HepG2 (cell line): ENCODE measurements at regions not wholly inside any gene's neighbourhood (a gene's known extent, or its start where the extent isn't known, plus 50 kb on each side); places are given as distances from the start of the nearest gene placed in this dataset.

Experiments
- ATAC-seq: fragments of 200-7000 bp; cut with Tn5 transposase; 3 replicates; pipeline ENCODE4 v1.9.1; 2020; ENCODE audit warnings: mild to moderate bottlenecking, moderate library complexity
- BruUV-seq: library from RNA; stranded (reverse); fragments of 400-500 nt; replicated peaks from 2 replicates; lab custom pipeline; 2021; lab: Mats Ljungman, UMichigan
- CTCF ChIA-PET: fragments of 300-600 bp; formaldehyde crosslinking; extraction: SDS; loops from one replicate; lab custom pipeline; 2021; ENCODE audit warnings: low total read pairs, inconsistent platforms, low intra/inter-chr PET ratio; lab: Yijun Ruan, JAX
- POLR2A ChIA-PET: fragments of 350-600 bp; sonication (Branson Sonifier 250); formaldehyde crosslinking; loops from one replicate; lab custom pipeline; 2020; ENCODE audit warnings: antibody characterized with exemption, inconsistent platforms; lab: Yijun Ruan, JAX
- DNase-seq: peaks from one replicate; pipeline ENCODE4 v3.0.0-alpha.2; 2015; ENCODE audit warnings: low spot score
- FAIRE-seq: peaks from 3 replicates; lab custom pipeline; 2011; peaks lifted over from hg19 to GRCh38; lab: Jason Lieb, UNC
- H2AFZ ChIP-seq: one replicate; pipeline ENCODE4 v1.6.1; 2011; ENCODE audit warnings: low read length, inconsistent platforms
- H3K27ac ChIP-seq: fragments of 300-600 bp; 3 replicates; pipeline ENCODE4 v1.8.0; 2011; ENCODE audit warnings: mixed run types, mild to moderate bottlenecking, mixed read lengths, low read length, inconsistent platforms; ENCODE audit not compliant: insufficient read depth; ENCODE audit errors: extremely low read length
- H3K27me3 ChIP-seq, 2 experiments: fragments of 200-600 bp in 1 of 2; 2 replicates in 1 of 2; 3 replicates in 1 of 2; pipeline versions ENCODE4 v1.6.0 to v1.8.0; 2011; ENCODE audit warnings: low read length in 2 of 2, mild to moderate bottlenecking in 2 of 2, moderate library complexity in 2 of 2, inconsistent platforms in 1 of 2; ENCODE audit not compliant: insufficient read depth in 2 of 2, control insufficient read depth in 1 of 2
- H3K36me3 ChIP-seq, 2 experiments: fragments of 200-600 bp in 1 of 2; replicated peaks in 1 of 2; 2 replicates in 1 of 2; 3 replicates in 1 of 2; pipeline versions ENCODE4 v1.5.1 to v1.8.0; 2011; ENCODE audit warnings: low read length in 2 of 2, inconsistent platforms in 1 of 2; ENCODE audit not compliant: insufficient read depth in 2 of 2, control insufficient read depth in 1 of 2
- H3K4me1 ChIP-seq: 2 replicates; pipeline ENCODE4 v1.5.1; 2012; ENCODE audit warnings: low read length, inconsistent platforms; ENCODE audit not compliant: insufficient read depth
- H3K4me2 ChIP-seq: 2 replicates; pipeline ENCODE4 v1.6.0; 2011; ENCODE audit warnings: low read depth, low read length, inconsistent platforms
- H3K4me3 ChIP-seq, 3 experiments: fragments of 200-600 bp in 1 of 3; sonication (generic), shearing (Covaris generic) in 1 of 3; replicated peaks in 1 of 3; 2 replicates each; pipeline ENCODE4 v1.5.1; 2011 to 2016; ENCODE audit warnings: low read length in 3 of 3, inconsistent platforms in 2 of 3, low read depth in 2 of 3, mild to moderate bottlenecking in 2 of 3, control low read depth in 1 of 3, mixed read lengths in 1 of 3; ENCODE audit not compliant: insufficient read depth in 1 of 3
- H3K79me2 ChIP-seq: one replicate; pipeline ENCODE4 v1.6.1; 2011; ENCODE audit warnings: low read length, inconsistent platforms; ENCODE audit not compliant: insufficient read depth
- H3K9ac ChIP-seq: 2 replicates; pipeline ENCODE4 v1.6.0; 2011; ENCODE audit warnings: mild to moderate bottlenecking, low read depth, low read length, inconsistent platforms; ENCODE audit not compliant: insufficient read depth
- H3K9me3 ChIP-seq: 2 replicates; pipeline ENCODE4 v1.5.1; 2012; ENCODE audit warnings: mild to moderate bottlenecking, low read length
- H4K20me1 ChIP-seq: 2 replicates; pipeline ENCODE4 v1.6.0; 2011; ENCODE audit warnings: inconsistent platforms, mild to moderate bottlenecking, low read length, moderate library complexity; ENCODE audit not compliant: insufficient read depth
- MAFF ChIP-seq: IDR thresholded peaks from 2 replicates; pipeline ENCODE4 v1.6.1; 2011; ENCODE audit warnings: low read depth, low read length, improper control_type of control experiment
- MAFK ChIP-seq, 2 experiments: IDR thresholded peaks in 1 of 2; conservative IDR thresholded peaks in 1 of 2; 2 replicates each; pipeline ENCODE4 v1.6.1; 2011; ENCODE audit warnings: improper control_type of control experiment in 2 of 2, low read length in 2 of 2
- NPAS2 ChIP-seq: sonication (generic); formaldehyde crosslinking; IDR thresholded peaks from 2 replicates; pipeline ENCODE4 v1.8.0; 2022; ENCODE audit warnings: mild to moderate bottlenecking, missing genetic modification reagents, borderline replicate concordance
- TARDBP ChIP-seq: sonication (generic); formaldehyde crosslinking; IDR thresholded peaks from 2 replicates; pipeline ENCODE4 v1.8.0; 2022; ENCODE audit warnings: mild to moderate bottlenecking, missing genetic modification reagents
- ZNF556 ChIP-seq: sonication (generic); formaldehyde crosslinking; IDR thresholded peaks from 2 replicates; pipeline ENCODE4 v1.4.0; 2020; ENCODE audit warnings: mild to moderate bottlenecking, missing genetic modification reagents, borderline replicate concordance
- ZNF616 ChIP-seq: sonication (generic); formaldehyde crosslinking; IDR thresholded peaks from 2 replicates; pipeline ENCODE4 v1.5.0; 2020; ENCODE audit warnings: low read depth, mild to moderate bottlenecking, missing genetic modification reagents
- WGBS: methylation state at CpG from one replicate; pipeline ENCODE4 v1.1.6; 2017; ENCODE audit warnings: low lambda C conversion rate; 5-methylcytosine and 5-hydroxymethylcytosine counted together
- in situ Hi-C: cut with HindIII; loops from 2 replicates; pipeline ENCODE4 v1.10.0; 2017; ENCODE audit warnings: low pct_unique_long_range_greater_than_20kb; ENCODE audit not compliant: extremely low pct_ligation_motif_present
- intact Hi-C: fragments of 100-400 bp; cut with micrococcal nuclease; formaldehyde crosslinking; loops from one replicate; pipeline ENCODE4 v1.10.0; 2022; ENCODE audit not compliant: unreplicated experiment
- TF ChIP-seq, protein P1 (sequence below): sonication (generic); formaldehyde crosslinking; IDR thresholded peaks from 2 replicates; pipeline ENCODE4 v1.4.0; 2020; ENCODE audit warnings: mild to moderate bottlenecking, missing genetic modification reagents, borderline replicate concordance
- TF ChIP-seq, protein P2 (sequence below), 2 experiments: sonication (generic) in 1 of 2; formaldehyde crosslinking in 1 of 2; IDR thresholded peaks; 2 replicates each; pipeline versions ENCODE4 v1.4.0 to v1.6.1; 2018 to 2020; ENCODE audit warnings: missing genetic modification reagents in 2 of 2, borderline replicate concordance in 1 of 2, low read depth in 1 of 2, mild to moderate bottlenecking in 1 of 2, missing biosample characterization in 1 of 2
- TF ChIP-seq, protein P3 (sequence below): sonication (generic); formaldehyde crosslinking; IDR thresholded peaks from 2 replicates; pipeline ENCODE4 v1.8.1; 2023; ENCODE audit warnings: mild to moderate bottlenecking, moderate library complexity, missing genetic modification reagents
- TF ChIP-seq, protein P4 (sequence below): sonication (generic); formaldehyde crosslinking; IDR thresholded peaks from 2 replicates; pipeline ENCODE4 v1.5.0; 2020; ENCODE audit warnings: mild to moderate bottlenecking, missing genetic modification reagents

DNA sequence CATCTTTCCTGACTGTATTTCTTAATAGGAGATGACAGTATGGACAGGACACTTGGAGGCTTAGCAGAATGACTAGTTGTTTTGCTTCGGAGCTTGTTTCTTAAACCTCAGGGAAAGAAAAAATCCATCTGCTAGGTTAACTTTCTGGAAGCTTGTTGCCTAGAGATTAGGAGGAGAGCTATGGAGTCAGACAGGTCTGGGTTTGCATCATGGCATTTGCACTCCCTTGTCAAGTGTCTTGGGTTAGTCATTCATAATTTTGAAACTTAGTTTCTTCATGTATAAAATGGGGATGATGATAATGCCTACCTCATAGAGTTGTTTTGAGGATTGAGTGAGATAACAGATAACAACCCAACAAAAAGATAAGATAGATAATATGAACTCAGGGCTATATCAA is 231.5 kb downstream of the STK31 start (continued):
- no peak for TF ChIP-seq ZNF556 (CRISPR knock-in tag)

DNA sequence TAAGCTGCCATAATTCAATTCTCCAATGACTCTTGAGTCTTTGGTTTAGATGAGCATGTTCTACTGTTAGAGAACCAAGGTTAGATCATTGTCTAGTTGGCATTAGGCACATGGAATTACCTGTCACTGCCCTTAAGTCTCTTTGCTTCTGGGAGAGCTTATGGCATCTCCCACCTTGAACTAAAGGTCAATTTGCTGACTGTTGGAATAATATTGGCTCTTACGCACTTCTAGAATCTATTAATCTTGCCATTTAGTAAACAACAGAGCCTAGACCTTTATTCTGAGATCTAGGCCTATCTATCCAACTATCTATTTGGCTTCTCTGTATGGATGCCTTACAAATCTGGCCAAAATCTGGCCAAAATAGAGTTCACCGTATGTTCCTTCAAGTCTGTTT is 232.0 kb downstream of the STK31 start:
- no peaks in the 10 kb centered on the region for H3K9me3 ChIP-seq
- FAIRE-seq (no peak), ATAC-seq (no peak), DNase-seq (no peak)
- H3K9ac ChIP-seq: no peak overlapping the region
- no peaks in the 10 kb centered on the region for H3K36me3 ChIP-seq
- ChIA-PET POLR2A (no interaction called here), CTCF (no interaction called here)
- no peaks in the 10 kb centered on the region for H3K27me3 ChIP-seq
- no peaks in the 10 kb centered on the region for H3K79me2 ChIP-seq
- no TSS peak for BruUV-seq
- no peaks in the 10 kb centered on the region for H4K20me1 ChIP-seq
- no peaks in the 10 kb centered on the region for H3K4me1 ChIP-seq
- H3K27ac ChIP-seq: no peak overlapping the region
- no peak overlapping the region for H2AFZ ChIP-seq
- in situ Hi-C loops (no loop called here), intact Hi-C loops (no loop called here)
- no peak overlapping the region for H3K4me2 ChIP-seq
- 71% methylated on average over 2 of the region's 2 CpGs for WGBS
- TF ChIP-seq MAFK (conservative IDR thresholded peaks at IDR 0.05 in 1 of 2, IDR thresholded peaks at IDR 0.05 in 1 of 2; ENCODE audit: low read length in 2 of 2): peak; percentile 51 to 59; a peak in 3 of 4 replicates
- 0 out of 2 replicates have a peak, but pooled peaks have one; percentile 24 for TF ChIP-seq MAFF
- TF ChIP-seq, protein P1, sequence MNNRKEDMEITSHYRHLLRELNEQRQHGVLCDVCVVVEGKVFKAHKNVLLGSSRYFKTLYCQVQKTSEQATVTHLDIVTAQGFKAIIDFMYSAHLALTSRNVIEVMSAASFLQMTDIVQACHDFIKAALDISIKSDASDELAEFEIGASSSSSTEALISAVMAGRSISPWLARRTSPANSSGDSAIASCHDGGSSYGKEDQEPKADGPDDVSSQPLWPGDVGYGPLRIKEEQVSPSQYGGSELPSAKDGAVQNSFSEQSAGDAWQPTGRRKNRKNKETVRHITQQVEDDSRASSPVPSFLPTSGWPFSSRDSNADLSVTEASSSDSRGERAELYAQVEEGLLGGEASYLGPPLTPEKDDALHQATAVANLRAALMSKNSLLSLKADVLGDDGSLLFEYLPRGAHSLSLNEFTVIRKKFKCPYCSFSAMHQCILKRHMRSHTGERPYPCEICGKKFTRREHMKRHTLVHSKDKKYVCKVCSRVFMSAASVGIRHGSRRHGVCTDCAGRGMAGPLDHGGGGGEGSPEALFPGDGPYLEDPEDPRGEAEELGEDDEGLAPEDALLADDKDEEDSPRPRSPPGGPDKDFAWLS (CRISPR knock-in tag): no peak
- TF ChIP-seq, all 625 proteins: peak for 2
- no peak overlapping the region for H3K4me3 ChIP-seq

DNA sequence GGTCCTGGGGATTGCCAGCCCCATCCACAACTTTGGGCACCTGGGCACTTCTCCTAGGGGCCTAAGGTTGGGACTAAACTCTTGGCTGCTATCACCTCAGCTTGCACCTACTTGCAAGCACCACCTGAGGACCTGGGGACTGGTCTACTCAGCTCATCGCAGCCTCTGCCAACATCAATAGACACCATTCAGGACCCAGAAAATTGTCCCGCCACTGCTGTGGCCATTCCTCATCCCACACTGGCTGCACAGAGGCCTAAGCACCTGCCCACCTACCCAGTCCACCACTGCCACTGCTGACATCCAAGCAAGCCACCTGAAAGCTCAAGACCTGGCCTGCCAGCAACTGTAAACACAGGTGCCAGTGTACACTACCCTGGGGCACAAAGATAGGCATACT is 234.1 kb downstream of the STK31 start:
- FAIRE-seq: no peak
- H3K4me1 ChIP-seq: no peaks in the 10 kb centered on the region
- TF ChIP-seq, protein P2, sequence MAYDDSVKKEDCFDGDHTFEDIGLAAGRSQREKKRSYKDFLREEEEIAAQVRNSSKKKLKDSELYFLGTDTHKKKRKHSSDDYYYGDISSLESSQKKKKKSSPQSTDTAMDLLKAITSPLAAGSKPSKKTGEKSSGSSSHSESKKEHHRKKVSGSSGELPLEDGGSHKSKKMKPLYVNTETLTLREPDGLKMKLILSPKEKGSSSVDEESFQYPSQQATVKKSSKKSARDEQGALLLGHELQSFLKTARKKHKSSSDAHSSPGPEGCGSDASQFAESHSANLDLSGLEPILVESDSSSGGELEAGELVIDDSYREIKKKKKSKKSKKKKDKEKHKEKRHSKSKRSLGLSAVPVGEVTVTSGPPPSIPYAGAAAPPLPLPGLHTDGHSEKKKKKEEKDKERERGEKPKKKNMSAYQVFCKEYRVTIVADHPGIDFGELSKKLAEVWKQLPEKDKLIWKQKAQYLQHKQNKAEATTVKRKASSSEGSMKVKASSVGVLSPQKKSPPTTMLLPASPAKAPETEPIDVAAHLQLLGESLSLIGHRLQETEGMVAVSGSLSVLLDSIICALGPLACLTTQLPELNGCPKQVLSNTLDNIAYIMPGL (CRISPR knock-in tag; IDR thresholded peaks at IDR 0.05; ENCODE audit: borderline replicate concordance in 1 of 2, low read depth in 1 of 2): no peak
- TF ChIP-seq, protein P3, sequence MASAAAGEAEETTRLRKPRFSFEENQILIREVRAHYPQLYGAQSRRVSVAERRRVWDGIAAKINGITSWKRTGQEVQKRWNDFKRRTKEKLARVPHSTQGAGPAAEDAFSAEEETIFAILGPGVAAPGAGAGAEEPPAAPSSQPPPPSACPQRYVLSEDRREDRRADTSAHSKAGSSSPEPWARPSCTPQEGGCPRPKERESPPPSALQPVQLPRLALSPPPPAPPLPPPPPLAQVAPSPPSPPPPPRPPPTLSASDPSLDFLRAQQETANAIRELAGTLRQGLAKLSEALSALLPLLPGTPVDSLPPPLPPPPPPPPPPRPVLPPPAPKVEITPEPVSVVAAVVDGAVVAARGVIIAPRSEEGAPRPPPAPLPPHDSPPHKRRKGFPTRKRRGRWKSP (CRISPR knock-in tag): no peak
- no peak for TF ChIP-seq ZNF616
- no peak for TF ChIP-seq TARDBP (CRISPR knock-in tag)
- no peak for TF ChIP-seq NPAS2 (CRISPR knock-in tag)
- TF ChIP-seq, protein P4, sequence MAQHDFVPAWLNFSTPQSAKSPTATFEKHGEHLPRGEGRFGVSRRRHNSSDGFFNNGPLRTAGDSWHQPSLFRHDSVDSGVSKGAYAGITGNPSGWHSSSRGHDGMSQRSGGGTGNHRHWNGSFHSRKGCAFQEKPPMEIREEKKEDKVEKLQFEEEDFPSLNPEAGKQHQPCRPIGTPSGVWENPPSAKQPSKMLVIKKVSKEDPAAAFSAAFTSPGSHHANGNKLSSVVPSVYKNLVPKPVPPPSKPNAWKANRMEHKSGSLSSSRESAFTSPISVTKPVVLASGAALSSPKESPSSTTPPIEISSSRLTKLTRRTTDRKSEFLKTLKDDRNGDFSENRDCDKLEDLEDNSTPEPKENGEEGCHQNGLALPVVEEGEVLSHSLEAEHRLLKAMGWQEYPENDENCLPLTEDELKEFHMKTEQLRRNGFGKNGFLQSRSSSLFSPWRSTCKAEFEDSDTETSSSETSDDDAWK (CRISPR knock-in tag): no peak

More for the DNA sequence above, 234.1 kb downstream of the STK31 start:
- H3K27me3 ChIP-seq: no peaks in the 10 kb centered on the region
- no CpG with 5 or more reads among the region's 2 CpGs for WGBS
- H3K27ac ChIP-seq: no peak overlapping the region
- no peak overlapping the region for H3K9ac ChIP-seq
- H4K20me1 ChIP-seq: no peaks in the 10 kb centered on the region
- DNase-seq (no peak), ATAC-seq (no peak)
- no peak overlapping the region for H3K4me3 ChIP-seq
- ChIA-PET CTCF (no interaction called here), POLR2A (no interaction called here)
- no peak overlapping the region for H2AFZ ChIP-seq
- H3K79me2 ChIP-seq: no peaks in the 10 kb centered on the region
- intact Hi-C loops (no loop called here), in situ Hi-C loops (no loop called here)
- no peak overlapping the region for H3K4me2 ChIP-seq
- BruUV-seq: no TSS peak
- no peaks in the 10 kb centered on the region for H3K9me3 ChIP-seq
- no peaks in the 10 kb centered on the region for H3K36me3 ChIP-seq
